ENCODE measurements at regions not wholly inside any gene's neighbourhood (a gene's known extent, or its start where the extent isn't known, plus 50 kb on each side); places are given as distances from the start of the nearest gene placed in this dataset.

DNA sequence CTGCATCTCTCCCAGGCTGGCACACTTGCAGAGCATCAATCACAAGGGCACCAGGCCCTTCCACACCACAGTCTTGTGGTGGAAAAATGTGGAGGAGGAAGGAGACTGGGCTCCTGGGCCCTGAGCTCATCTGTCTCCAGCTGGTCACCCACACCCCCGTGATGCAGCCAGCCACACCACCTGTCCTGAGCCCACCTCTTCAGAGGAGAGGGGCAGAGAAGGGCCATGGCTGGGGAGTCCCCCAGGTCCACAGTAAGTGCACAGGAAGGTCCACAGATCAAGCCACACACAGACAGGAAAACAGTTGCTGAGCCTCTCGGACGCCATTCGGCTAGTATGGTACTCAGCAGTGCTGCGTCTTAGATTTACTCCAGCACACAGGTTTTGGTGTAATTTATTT, 203.5 kb upstream of the SALL3 start:
- no peaks in the 10 kb centered on the region for H3K36me3 ChIP-seq (replicated peaks in 1 of 2; ENCODE audit: control insufficient read depth in 1 of 2, insufficient read depth in 2 of 2, low read length in 2 of 2)
- H4K20me1 ChIP-seq (ENCODE audit: insufficient read depth, low read length): no peaks in the 10 kb centered on the region
- no peaks in the 10 kb centered on the region for H3K9me3 ChIP-seq (replicated peaks in 1 of 2; ENCODE audit: control insufficient read depth in 1 of 2, insufficient read depth in 1 of 2, low read length in 2 of 2)
- no peak for DNase-seq
- no peak overlapping the region for H3K4me2 ChIP-seq (replicated peaks; ENCODE audit: extremely low read depth, low read length, poor library complexity, severe bottlenecking)
- H3K9ac ChIP-seq (ENCODE audit: insufficient read depth, low read length, poor library complexity, severe bottlenecking): no peak overlapping the region
- Mint-ChIP-seq H3K36me3 (no peaks in the 10 kb centered on the region), H3K27ac (no peak overlapping the region), H3K27me3 (ENCODE audit: low read depth in 3 of 3) (peaks cover 0 to 7% (median 1%) of the 10 kb centered on the region in 3 donors), H3K9me3 (no peaks in the 10 kb centered on the region), H3K4me3 (no peak overlapping the region), H3K4me1 (no peaks in the 10 kb centered on the region)
- no peak overlapping the region for H3K4me3 ChIP-seq (replicated peaks in 1 of 3; ENCODE audit: low read depth in 2 of 3, low read length in 3 of 3)
- no CpG with 5 or more reads among the region's 5 CpGs for whole genome bisulfite sequencing (ENCODE audit: insufficient coverage)
- no peaks in the 10 kb centered on the region for H3K4me1 ChIP-seq (ENCODE audit: control insufficient read depth in 1 of 2, insufficient read depth in 2 of 2, low read length in 2 of 2)
- intact Hi-C loops (cut with micrococcal nuclease): no loop called here
- H3K27me3 ChIP-seq (ENCODE audit: control insufficient read depth in 2 of 2, insufficient read depth in 2 of 2, low read length in 2 of 2): no peaks in the 10 kb centered on the region
- H2AFZ ChIP-seq (ENCODE audit: insufficient read depth, low read depth, low read length, poor library complexity, severe bottlenecking): no peak overlapping the region
- TF ChIP-seq, protein P1, sequence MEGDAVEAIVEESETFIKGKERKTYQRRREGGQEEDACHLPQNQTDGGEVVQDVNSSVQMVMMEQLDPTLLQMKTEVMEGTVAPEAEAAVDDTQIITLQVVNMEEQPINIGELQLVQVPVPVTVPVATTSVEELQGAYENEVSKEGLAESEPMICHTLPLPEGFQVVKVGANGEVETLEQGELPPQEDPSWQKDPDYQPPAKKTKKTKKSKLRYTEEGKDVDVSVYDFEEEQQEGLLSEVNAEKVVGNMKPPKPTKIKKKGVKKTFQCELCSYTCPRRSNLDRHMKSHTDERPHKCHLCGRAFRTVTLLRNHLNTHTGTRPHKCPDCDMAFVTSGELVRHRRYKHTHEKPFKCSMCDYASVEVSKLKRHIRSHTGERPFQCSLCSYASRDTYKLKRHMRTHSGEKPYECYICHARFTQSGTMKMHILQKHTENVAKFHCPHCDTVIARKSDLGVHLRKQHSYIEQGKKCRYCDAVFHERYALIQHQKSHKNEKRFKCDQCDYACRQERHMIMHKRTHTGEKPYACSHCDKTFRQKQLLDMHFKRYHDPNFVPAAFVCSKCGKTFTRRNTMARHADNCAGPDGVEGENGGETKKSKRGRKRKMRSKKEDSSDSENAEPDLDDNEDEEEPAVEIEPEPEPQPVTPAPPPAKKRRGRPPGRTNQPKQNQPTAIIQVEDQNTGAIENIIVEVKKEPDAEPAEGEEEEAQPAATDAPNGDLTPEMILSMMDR (IDR thresholded peaks at IDR 0.05): no peak
- H3K27ac ChIP-seq (ENCODE audit: low read depth in 1 of 2, low read length in 2 of 2): no peak overlapping the region
- H3K79me2 ChIP-seq (ENCODE audit: insufficient read depth, low read length): no peaks in the 10 kb centered on the region

DNA sequence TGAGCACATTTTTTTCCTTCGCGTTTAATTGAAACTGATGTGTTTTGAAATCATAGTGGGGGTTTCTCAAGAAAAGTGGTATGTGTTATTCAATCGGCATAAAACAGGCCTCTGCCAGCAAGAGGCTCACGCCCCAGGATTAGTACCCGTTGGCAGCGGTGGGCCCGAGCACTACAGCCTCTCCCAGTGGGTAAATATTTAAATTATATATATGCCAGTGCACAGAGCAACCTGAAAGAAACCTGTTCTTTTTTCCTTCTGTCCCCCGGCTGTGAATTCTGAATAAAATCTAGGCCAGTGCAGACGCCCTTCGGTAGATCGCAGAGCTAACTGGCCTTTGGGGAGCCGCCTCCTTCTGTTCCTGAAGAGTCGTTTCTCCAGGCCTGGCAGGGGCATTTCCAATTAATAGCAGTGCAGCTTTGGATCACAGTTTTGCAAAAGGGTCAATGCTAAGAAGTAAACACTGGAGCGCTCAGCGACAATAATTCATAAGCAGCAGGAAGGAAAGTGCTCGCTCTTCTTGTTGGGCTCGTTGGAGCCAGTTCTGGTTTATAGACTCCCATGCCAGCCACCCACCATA, 202.8 kb upstream of the SALL3 start:
- H3K4me1 Mint-ChIP-seq: no peaks in the 10 kb centered on the region
- no peaks in the 10 kb centered on the region for H3K9me3 ChIP-seq (replicated peaks in 1 of 2; ENCODE audit: control insufficient read depth in 1 of 2, insufficient read depth in 1 of 2, low read length in 2 of 2)
- H3K27me3 Mint-ChIP-seq (ENCODE audit: low read depth in 3 of 3): peaks cover 0 to 7% (median 0%) of the 10 kb centered on the region in 3 donors
- intact Hi-C loops (cut with micrococcal nuclease): no loop called here
- 97% methylated on average over 13 of the region's 17 CpGs for WGBS (ENCODE audit: insufficient coverage)
- DNase-seq: no peak
- no peaks in the 10 kb centered on the region for H3K36me3 Mint-ChIP-seq
- no peak overlapping the region for H3K27ac ChIP-seq (ENCODE audit: low read depth in 1 of 2, low read length in 2 of 2)
- no peaks in the 10 kb centered on the region for H3K36me3 ChIP-seq (replicated peaks in 1 of 2; ENCODE audit: control insufficient read depth in 1 of 2, insufficient read depth in 2 of 2, low read length in 2 of 2)
- no peaks in the 10 kb centered on the region for H3K4me1 ChIP-seq (ENCODE audit: control insufficient read depth in 1 of 2, insufficient read depth in 2 of 2, low read length in 2 of 2)
- no peak overlapping the region for H3K4me3 Mint-ChIP-seq
- no peak overlapping the region for H3K4me3 ChIP-seq (replicated peaks in 1 of 3; ENCODE audit: low read depth in 2 of 3, low read length in 3 of 3)
- no peak overlapping the region for H3K27ac Mint-ChIP-seq
- H3K4me2 ChIP-seq (replicated peaks; ENCODE audit: extremely low read depth, low read length, poor library complexity, severe bottlenecking): no peak overlapping the region
- H2AFZ ChIP-seq (ENCODE audit: insufficient read depth, low read depth, low read length, poor library complexity, severe bottlenecking): no peak overlapping the region
- H3K9me3 Mint-ChIP-seq: peaks cover 0 to 2% (median 0%) of the 10 kb centered on the region in 7 donors
- no peak overlapping the region for H3K9ac ChIP-seq (ENCODE audit: insufficient read depth, low read length, poor library complexity, severe bottlenecking)
- no peaks in the 10 kb centered on the region for H3K27me3 ChIP-seq (ENCODE audit: control insufficient read depth in 2 of 2, insufficient read depth in 2 of 2, low read length in 2 of 2)
- H3K79me2 ChIP-seq (ENCODE audit: insufficient read depth, low read length): no peaks in the 10 kb centered on the region
- no peaks in the 10 kb centered on the region for H4K20me1 ChIP-seq (ENCODE audit: insufficient read depth, low read length)
- TF ChIP-seq, protein P1 (IDR thresholded peaks at IDR 0.05): no peak
